HG02870 (cell line): ENCODE measurements at regions not wholly inside any gene's neighbourhood (a gene's known extent, or its start where the extent isn't known, plus 50 kb on each side); places are given as distances from the start of the nearest gene placed in this dataset.

Source experiments
- ATAC-seq: cut with Tn5 transposase; IDR thresholded peaks from one replicate; pipeline ENCODE4 v1.9.1; 2021; ENCODE audit warnings: mild to moderate bottlenecking, moderate library complexity; ENCODE audit not compliant: unreplicated experiment

GRCh38 chr6:18335948-18336347 is 51.2 kb upstream of the RNF144B start:
- no peak for ATAC-seq

- ATAC-seq = no peak
Observed at GRCh38 chr6:18334251-18334650, 52.9 kb upstream of the RNF144B start.

GRCh38 chr6:18330548-18331081 is 56.5 kb upstream of the RNF144B start:
- ATAC-seq = peak; percentile 46

- no peak for ATAC-seq
Observed at GRCh38 chr6:18329776-18330175, 57.4 kb upstream of the RNF144B start.

- no peak for ATAC-seq
Observed at GRCh38 chr6:18328540-18328939, 58.6 kb upstream of the RNF144B start.

- no peak for ATAC-seq
Observed at GRCh38 chr6:18328070-18328469, 59.1 kb upstream of the RNF144B start.

- no peak for ATAC-seq
Observed at GRCh38 chr6:18327626-18328025, 59.5 kb upstream of the RNF144B start.

- ATAC-seq = no peak
Observed at GRCh38 chr6:18326980-18327379, 60.2 kb upstream of the RNF144B start.

- no peak for ATAC-seq
Observed at GRCh38 chr6:18326001-18326400, 61.1 kb upstream of the RNF144B start.

- no peak for ATAC-seq
Observed at GRCh38 chr6:18324706-18325042, 60.3 kb upstream of the DEK start.

- no peak for ATAC-seq
Observed at GRCh38 chr6:18323935-18324705, 59.8 kb upstream of the DEK start.

- no peak for ATAC-seq
Observed at GRCh38 chr6:18317850-18318249, 53.5 kb upstream of the DEK start.

GRCh38 chr6:18314317-18314997 is 50.1 kb upstream of the DEK start:
- no peak for ATAC-seq
